Stimulated activated CD4-positive, alpha-beta T cell treated with anti-CD3 and anti-CD28 coated beads, Interleukin-2, amount 100 ng/mL, for 48 hours (primary cell): ENCODE measurements at regions not wholly inside any gene's neighbourhood (a gene's known extent, or its start where the extent isn't known, plus 50 kb on each side); places are given as distances from the start of the nearest gene placed in this dataset.

Experiments used
- DNase-seq, 2 donors: peaks; one replicate each; pipeline ENCODE4 v3.0.0-alpha.2; 2020

GRCh38 chr11:134582770-134583095 lies 170.7 kb upstream of the B3GAT1 start:
- DNase-seq, result no peak

GRCh38 chr11:134581966-134582769 lies 170.1 kb upstream of the B3GAT1 start:
- no peak for DNase-seq

- DNase-seq, result no peak
Observed at GRCh38 chr11:134581121-134581626, 169.1 kb upstream of the B3GAT1 start.

GRCh38 chr11:134580610-134580975 lies 168.6 kb upstream of the B3GAT1 start:
- no peak for DNase-seq

GRCh38 chr11:134579724-134580609 lies 167.9 kb upstream of the B3GAT1 start:
- no peak for DNase-seq

GRCh38 chr11:134578807-134579723 lies 167.0 kb upstream of the B3GAT1 start:
- no peak for DNase-seq

GRCh38 chr11:134577751-134578395 lies 165.8 kb upstream of the B3GAT1 start:
- DNase-seq, result no peak

GRCh38 chr11:134576721-134577171 lies 164.7 kb upstream of the B3GAT1 start:
- no peak for DNase-seq

- no peak for DNase-seq
Observed at GRCh38 chr11:134576286-134576685, 164.2 kb upstream of the B3GAT1 start.

- no peak for DNase-seq
Observed at GRCh38 chr11:134575504-134576230, 163.6 kb upstream of the B3GAT1 start.

GRCh38 chr11:134574947-134575346 lies 162.9 kb upstream of the B3GAT1 start:
- DNase-seq, result no peak

GRCh38 chr11:134574425-134574824 lies 162.4 kb upstream of the B3GAT1 start:
- no peak for DNase-seq

- no peak for DNase-seq
Observed at GRCh38 chr11:134573857-134574256, 161.8 kb upstream of the B3GAT1 start.

- no peak for DNase-seq
Observed at GRCh38 chr11:134572741-134573675, 161.0 kb upstream of the B3GAT1 start.

- no peak for DNase-seq
Observed at GRCh38 chr11:134571301-134571700, 159.3 kb upstream of the B3GAT1 start.

GRCh38 chr11:134569195-134569594 lies 157.2 kb upstream of the B3GAT1 start:
- no peak for DNase-seq

GRCh38 chr11:134566311-134566710 lies 154.3 kb upstream of the B3GAT1 start:
- DNase-seq, result no peak

GRCh38 chr11:134565343-134565891 lies 153.4 kb upstream of the B3GAT1 start:
- no peak for DNase-seq

GRCh38 chr11:134564472-134565200 lies 152.6 kb upstream of the B3GAT1 start:
- DNase-seq, result no peak
